ENCODE measurements at regions not wholly inside any gene's neighbourhood (a gene's known extent, or its start where the extent isn't known, plus 50 kb on each side); places are given as distances from the start of the nearest gene placed in this dataset.

DNA sequence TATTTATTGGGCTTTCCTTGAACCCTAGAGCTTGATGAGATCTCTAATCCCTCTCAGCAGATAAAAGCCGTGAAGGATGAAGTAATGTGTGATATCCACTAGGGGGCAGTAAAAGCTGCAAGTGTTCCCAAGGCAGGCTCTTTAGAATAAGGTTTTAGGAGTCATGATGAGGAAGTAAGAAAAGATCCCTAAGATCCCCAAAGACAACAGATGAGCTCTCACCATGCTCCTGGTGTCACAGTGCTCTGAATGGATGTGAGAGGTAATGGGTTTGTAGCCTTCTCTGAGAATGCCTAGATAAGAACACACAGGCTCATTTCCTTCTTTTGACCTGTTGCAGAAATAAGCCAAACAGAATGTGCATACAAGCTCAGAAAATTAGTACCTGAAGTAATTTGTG lies 70.4 kb upstream of the ITPRID1 start:
- intact Hi-C loops (cut with DNase I, micrococcal nuclease): no loop called here
- no peaks in the 10 kb centered on the region for H3K4me1 ChIP-seq (ENCODE audit: insufficient read depth, low read length)
- ATAC-seq (ENCODE audit: poor library complexity): no peak

DNA sequence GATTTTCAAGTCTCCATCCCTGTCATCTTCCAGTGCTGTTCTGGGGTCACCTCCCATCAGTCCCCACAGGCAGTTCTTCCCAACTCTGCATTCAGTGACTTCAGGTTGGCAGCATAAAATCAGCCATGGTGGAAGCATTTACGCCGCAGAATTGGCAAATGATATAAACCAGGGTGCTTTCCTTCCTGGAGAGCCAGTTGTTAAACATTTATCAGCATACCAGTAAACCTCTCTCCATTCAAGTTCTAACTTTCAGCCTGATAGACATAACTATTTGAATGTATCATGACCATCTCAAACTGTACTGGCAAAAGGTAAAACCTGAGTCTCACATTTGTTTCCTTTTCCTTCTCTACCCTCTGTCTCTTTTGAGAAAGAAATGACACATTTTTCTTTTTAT lies 69.7 kb upstream of the ITPRID1 start:
- DNase-seq: no peak
- intact Hi-C loops (cut with DNase I, micrococcal nuclease): no loop called here
- no peaks in the 10 kb centered on the region for H3K27me3 ChIP-seq (ENCODE audit: control insufficient read depth in 1 of 2, insufficient read depth in 2 of 2, low read length in 2 of 2)
- TF ChIP-seq, protein P1, sequence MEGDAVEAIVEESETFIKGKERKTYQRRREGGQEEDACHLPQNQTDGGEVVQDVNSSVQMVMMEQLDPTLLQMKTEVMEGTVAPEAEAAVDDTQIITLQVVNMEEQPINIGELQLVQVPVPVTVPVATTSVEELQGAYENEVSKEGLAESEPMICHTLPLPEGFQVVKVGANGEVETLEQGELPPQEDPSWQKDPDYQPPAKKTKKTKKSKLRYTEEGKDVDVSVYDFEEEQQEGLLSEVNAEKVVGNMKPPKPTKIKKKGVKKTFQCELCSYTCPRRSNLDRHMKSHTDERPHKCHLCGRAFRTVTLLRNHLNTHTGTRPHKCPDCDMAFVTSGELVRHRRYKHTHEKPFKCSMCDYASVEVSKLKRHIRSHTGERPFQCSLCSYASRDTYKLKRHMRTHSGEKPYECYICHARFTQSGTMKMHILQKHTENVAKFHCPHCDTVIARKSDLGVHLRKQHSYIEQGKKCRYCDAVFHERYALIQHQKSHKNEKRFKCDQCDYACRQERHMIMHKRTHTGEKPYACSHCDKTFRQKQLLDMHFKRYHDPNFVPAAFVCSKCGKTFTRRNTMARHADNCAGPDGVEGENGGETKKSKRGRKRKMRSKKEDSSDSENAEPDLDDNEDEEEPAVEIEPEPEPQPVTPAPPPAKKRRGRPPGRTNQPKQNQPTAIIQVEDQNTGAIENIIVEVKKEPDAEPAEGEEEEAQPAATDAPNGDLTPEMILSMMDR (IDR thresholded peaks at IDR 0.05): no peak
- H3K4me3 ChIP-seq (ENCODE audit: low read length): no peak overlapping the region
- Mint-ChIP-seq H3K36me3 (ENCODE audit: low read depth) (no peaks in the 10 kb centered on the region), H3K4me1 (ENCODE audit: low read depth) (no peaks in the 10 kb centered on the region), H3K9me3 (peaks cover 3% of the 10 kb centered on the region), H3K27me3 (peaks cover 7% of the 10 kb centered on the region), H3K4me3 (no peak overlapping the region), H3K27ac (no peak overlapping the region)
- no peaks in the 10 kb centered on the region for H3K9me3 ChIP-seq (ENCODE audit: control insufficient read depth in 1 of 2, insufficient read depth in 1 of 2, low read length in 2 of 2)
- POLR2A ChIA-PET: no interaction called here
- H3K27ac ChIP-seq (ENCODE audit: low read depth in 1 of 2, low read length in 2 of 2): no peak overlapping the region
- ATAC-seq (ENCODE audit: poor library complexity): no peak
- no peaks in the 10 kb centered on the region for H3K36me3 ChIP-seq (ENCODE audit: insufficient read depth, low read length)
- H3K4me1 ChIP-seq (ENCODE audit: insufficient read depth, low read length): no peaks in the 10 kb centered on the region
- CTCF ChIA-PET: no interaction called here

More for the DNA sequence above, 70.4 kb upstream of the ITPRID1 start:
- Histone ChIP-seq H3K36me3 (ENCODE audit: insufficient read depth, low read length) (no peaks in the 10 kb centered on the region), H3K27ac (ENCODE audit: low read depth in 1 of 2, low read length in 2 of 2) (no peak overlapping the region), H3K27me3 (ENCODE audit: control insufficient read depth in 1 of 2, insufficient read depth in 2 of 2, low read length in 2 of 2) (no peaks in the 10 kb centered on the region), H3K9me3 (ENCODE audit: control insufficient read depth in 1 of 2, insufficient read depth in 1 of 2, low read length in 2 of 2) (no peaks in the 10 kb centered on the region), H3K4me3 (ENCODE audit: low read length) (no peak overlapping the region)
- DNase-seq: peak in 2 of 14 experiments; percentile 14 to 18
- ChIA-PET CTCF (no interaction called here), POLR2A (no interaction called here)
- H3K27me3 Mint-ChIP-seq: peaks cover 7% of the 10 kb centered on the region
- H3K9me3 Mint-ChIP-seq: peaks cover 3% of the 10 kb centered on the region
- TF ChIP-seq, protein P1 (IDR thresholded peaks at IDR 0.05): peak; percentile 23
- H3K4me1 Mint-ChIP-seq (ENCODE audit: low read depth): no peaks in the 10 kb centered on the region
- H3K27ac Mint-ChIP-seq: no peak overlapping the region
- H3K4me3 Mint-ChIP-seq: no peak overlapping the region
- H3K36me3 Mint-ChIP-seq (ENCODE audit: low read depth): no peaks in the 10 kb centered on the region

DNA sequence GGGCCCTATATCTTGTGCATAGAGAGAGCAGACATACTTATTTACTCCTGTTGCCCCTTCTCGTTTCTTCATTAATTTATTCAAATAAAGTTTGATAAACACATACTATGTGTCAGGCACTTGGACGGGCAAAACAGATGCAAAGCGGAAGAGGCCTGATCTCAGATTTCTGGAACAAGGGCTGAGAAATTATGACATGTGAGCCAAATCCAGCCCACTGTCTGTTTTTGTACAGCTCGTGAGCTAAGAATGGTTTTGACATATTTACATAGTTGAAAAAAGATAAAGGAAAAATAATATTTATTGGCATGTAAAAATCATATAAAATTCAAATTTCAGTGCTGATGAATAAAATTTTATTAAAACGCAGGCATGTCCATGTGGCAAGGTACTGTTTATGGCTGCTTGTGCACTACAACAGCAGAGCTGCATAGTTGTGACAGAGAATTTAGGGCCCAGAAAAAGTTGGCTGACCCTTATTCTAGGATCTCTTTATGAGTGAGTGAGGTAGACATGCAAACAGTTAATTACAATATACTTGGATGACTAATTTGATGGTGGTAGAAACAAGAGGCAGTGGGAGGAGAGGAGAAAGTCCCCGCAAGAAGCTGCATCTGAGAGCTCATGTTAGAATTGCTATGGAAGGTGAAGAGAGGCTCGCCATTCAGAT lies 68.1 kb upstream of the ITPRID1 start:
- Histone ChIP-seq H3K36me3 (ENCODE audit: insufficient read depth, low read length) (no peaks in the 10 kb centered on the region), H3K9me3 (ENCODE audit: control insufficient read depth in 1 of 2, insufficient read depth in 1 of 2, low read length in 2 of 2) (no peaks in the 10 kb centered on the region), H3K27me3 (ENCODE audit: control insufficient read depth in 1 of 2, insufficient read depth in 2 of 2, low read length in 2 of 2) (no peaks in the 10 kb centered on the region), H3K4me1 (ENCODE audit: insufficient read depth, low read length) (no peaks in the 10 kb centered on the region), H3K4me3 (ENCODE audit: low read length) (no peak overlapping the region), H3K27ac (ENCODE audit: low read depth in 1 of 2, low read length in 2 of 2) (no peak overlapping the region)
- Mint-ChIP-seq H3K27ac (no peak overlapping the region), H3K36me3 (ENCODE audit: low read depth) (no peaks in the 10 kb centered on the region), H3K4me3 (no peak overlapping the region), H3K27me3 (peaks cover 7% of the 10 kb centered on the region), H3K9me3 (peaks cover 8% of the 10 kb centered on the region), H3K4me1 (ENCODE audit: low read depth) (no peaks in the 10 kb centered on the region)
- no peak for ATAC-seq (ENCODE audit: poor library complexity)
- intact Hi-C loops (cut with DNase I, micrococcal nuclease): no loop called here
- ChIA-PET POLR2A (no interaction called here), CTCF (no interaction called here)
- TF ChIP-seq, protein P1 (IDR thresholded peaks at IDR 0.05): no peak
- no peak for DNase-seq
